C4-2B (cell line): ENCODE measurements at regions not wholly inside any gene's neighbourhood (a gene's known extent, or its start where the extent isn't known, plus 50 kb on each side); places are given as distances from the start of the nearest gene placed in this dataset.

Source experiments
- ZFX ChIP-seq: fragments of 450-650 bp; IDR thresholded peaks from 2 replicates; pipeline ENCODE4 v1.6.1; 2017
- TF ChIP-seq, protein P1 (sequence below): fragments of 450-650 bp; conservative IDR thresholded peaks from 2 replicates; pipeline ENCODE4 v1.5.1; 2017; ENCODE audit warnings: mild to moderate bottlenecking

DNA sequence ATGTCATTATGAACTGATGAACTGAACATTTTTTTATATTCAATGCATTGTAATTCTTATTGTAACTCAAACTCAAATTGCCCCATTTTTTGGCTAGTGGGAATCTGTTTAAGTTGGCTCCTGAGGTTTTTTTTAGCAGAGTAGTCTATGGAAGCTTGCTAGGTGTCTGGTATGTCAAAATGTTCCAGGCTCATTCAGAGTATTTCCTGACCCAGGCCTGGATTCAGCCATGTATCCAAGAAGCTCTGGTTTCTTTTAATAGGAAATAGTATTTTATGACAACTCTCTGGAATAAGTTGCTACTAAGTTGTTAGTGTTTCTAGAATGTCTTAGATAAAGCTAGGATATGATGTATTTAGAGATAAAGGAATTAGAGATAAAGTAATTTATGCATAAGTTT, 288.0 kb downstream of the ARL4A start:
- TF ChIP-seq, protein P1, sequence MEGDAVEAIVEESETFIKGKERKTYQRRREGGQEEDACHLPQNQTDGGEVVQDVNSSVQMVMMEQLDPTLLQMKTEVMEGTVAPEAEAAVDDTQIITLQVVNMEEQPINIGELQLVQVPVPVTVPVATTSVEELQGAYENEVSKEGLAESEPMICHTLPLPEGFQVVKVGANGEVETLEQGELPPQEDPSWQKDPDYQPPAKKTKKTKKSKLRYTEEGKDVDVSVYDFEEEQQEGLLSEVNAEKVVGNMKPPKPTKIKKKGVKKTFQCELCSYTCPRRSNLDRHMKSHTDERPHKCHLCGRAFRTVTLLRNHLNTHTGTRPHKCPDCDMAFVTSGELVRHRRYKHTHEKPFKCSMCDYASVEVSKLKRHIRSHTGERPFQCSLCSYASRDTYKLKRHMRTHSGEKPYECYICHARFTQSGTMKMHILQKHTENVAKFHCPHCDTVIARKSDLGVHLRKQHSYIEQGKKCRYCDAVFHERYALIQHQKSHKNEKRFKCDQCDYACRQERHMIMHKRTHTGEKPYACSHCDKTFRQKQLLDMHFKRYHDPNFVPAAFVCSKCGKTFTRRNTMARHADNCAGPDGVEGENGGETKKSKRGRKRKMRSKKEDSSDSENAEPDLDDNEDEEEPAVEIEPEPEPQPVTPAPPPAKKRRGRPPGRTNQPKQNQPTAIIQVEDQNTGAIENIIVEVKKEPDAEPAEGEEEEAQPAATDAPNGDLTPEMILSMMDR = no peak
- no peak for TF ChIP-seq ZFX
